CD14-positive monocyte (primary cell): ENCODE measurements at regions not wholly inside any gene's neighbourhood (a gene's known extent, or its start where the extent isn't known, plus 50 kb on each side); places are given as distances from the start of the nearest gene placed in this dataset.

ENCODE experiments used
- DNase-seq, 3 donors: peaks; one replicate each; pipeline ENCODE4 v3.0.0-alpha.2; 2011 to 2022
- H2AFZ ChIP-seq: 2 replicates; pipeline ENCODE4 v1.6.0; 2012; ENCODE audit warnings: mild to moderate bottlenecking, low read depth, low read length, inconsistent platforms; ENCODE audit not compliant: insufficient read depth, poor library complexity, severe bottlenecking
- H3K27ac ChIP-seq, 2 donors: 1 replicate in 1 of 2; 2 replicates in 1 of 2; pipeline ENCODE4 v1.5.1; 2012 to 2013; ENCODE audit warnings: low read length in 2 of 2, control low read depth in 1 of 2, inconsistent platforms in 1 of 2, low read depth in 1 of 2, mild to moderate bottlenecking in 1 of 2
- H3K27me3 ChIP-seq, 2 donors: one replicate each; pipeline versions ENCODE4 v1.6.0 to v1.6.1; 2011 to 2013; ENCODE audit warnings: low read length in 2 of 2; ENCODE audit not compliant: control insufficient read depth in 2 of 2, insufficient read depth in 2 of 2
- H3K36me3 ChIP-seq, 2 donors: replicated peaks in 1 of 2; 1 replicate in 1 of 2; 2 replicates in 1 of 2; pipeline versions ENCODE4 v1.5.1 to v1.6.1; 2012 to 2013; ENCODE audit warnings: low read length in 2 of 2, control low read depth in 1 of 2, inconsistent platforms in 1 of 2, mild to moderate bottlenecking in 1 of 2; ENCODE audit not compliant: insufficient read depth in 2 of 2, control insufficient read depth in 1 of 2
- H3K4me1 ChIP-seq, 2 donors: 1 replicate in 1 of 2; 2 replicates in 1 of 2; pipeline versions ENCODE4 v1.5.1 to v1.6.1; 2012 to 2013; ENCODE audit warnings: low read length in 2 of 2, control low read depth in 1 of 2, inconsistent platforms in 1 of 2, mild to moderate bottlenecking in 1 of 2, moderate library complexity in 1 of 2; ENCODE audit not compliant: insufficient read depth in 2 of 2, control insufficient read depth in 1 of 2
- H3K4me2 ChIP-seq: replicated peaks from 2 replicates; pipeline ENCODE3; 2012; ENCODE audit warnings: low read length, moderate library complexity, mild to moderate bottlenecking; ENCODE audit not compliant: poor library complexity, severe bottlenecking; ENCODE audit errors: extremely low read depth
- H3K4me3 ChIP-seq, 3 experiments: fragments of 200-600 bp in 1 of 3; sonication (generic) in 1 of 3; replicated peaks in 1 of 3; 1 replicate in 2 of 3; 2 replicates in 1 of 3; pipeline ENCODE4 v1.5.1; 2011 to 2013; ENCODE audit warnings: low read length in 3 of 3, mild to moderate bottlenecking in 3 of 3, control low read depth in 2 of 3, low read depth in 2 of 3, inconsistent platforms in 1 of 3, moderate library complexity in 1 of 3
- H3K79me2 ChIP-seq: 2 replicates; pipeline ENCODE4 v1.6.0; 2012; ENCODE audit warnings: mild to moderate bottlenecking, control low read depth, inconsistent platforms, low read length, moderate library complexity; ENCODE audit not compliant: insufficient read depth
- H3K9ac ChIP-seq: 2 replicates; pipeline ENCODE4 v1.6.0; 2017; ENCODE audit warnings: low read length, mild to moderate bottlenecking; ENCODE audit not compliant: insufficient read depth, poor library complexity, severe bottlenecking
- H3K9me3 ChIP-seq, 2 donors: replicated peaks in 1 of 2; 1 replicate in 1 of 2; 2 replicates in 1 of 2; pipeline versions ENCODE4 v1.5.1 to v1.6.1; 2012 to 2013; ENCODE audit warnings: low read length in 2 of 2, control low read depth in 1 of 2; ENCODE audit not compliant: control insufficient read depth in 1 of 2, insufficient read depth in 1 of 2
- H4K20me1 ChIP-seq: 2 replicates; pipeline ENCODE4 v1.6.0; 2012; ENCODE audit warnings: mild to moderate bottlenecking, low read length, control low read depth, moderate library complexity; ENCODE audit not compliant: insufficient read depth
- H3K27ac Mint-ChIP-seq, 7 donors: one replicate each; pipeline ENCODE4 v1.8.0; 2020; ENCODE audit warnings: mild to moderate bottlenecking in 7 of 7, mixed read lengths in 7 of 7, moderate library complexity in 6 of 7, inconsistent platforms in 2 of 7
- H3K27me3 Mint-ChIP-seq, 3 donors: one replicate each; pipeline ENCODE4 v1.8.0; 2021 to 2022; ENCODE audit warnings: low read depth in 3 of 3, mild to moderate bottlenecking in 3 of 3, mixed read lengths in 3 of 3, moderate library complexity in 3 of 3, inconsistent platforms in 1 of 3
- H3K36me3 Mint-ChIP-seq, 2 donors: one replicate each; pipeline ENCODE4 v1.8.0; 2020; ENCODE audit warnings: mixed read lengths in 2 of 2, inconsistent platforms in 1 of 2, mild to moderate bottlenecking in 1 of 2
- H3K4me1 Mint-ChIP-seq: one replicate; pipeline ENCODE4 v1.8.0; 2020; ENCODE audit warnings: mild to moderate bottlenecking, mixed read lengths
- H3K4me3 Mint-ChIP-seq, 2 donors: one replicate each; pipeline ENCODE4 v1.8.0; 2020; ENCODE audit warnings: mild to moderate bottlenecking in 2 of 2, mixed read lengths in 2 of 2, moderate library complexity in 1 of 2
- H3K9me3 Mint-ChIP-seq, 7 donors: one replicate each; pipeline ENCODE4 v1.8.0; 2020 to 2022; ENCODE audit warnings: mixed read lengths in 7 of 7, mild to moderate bottlenecking in 6 of 7, moderate library complexity in 6 of 7, inconsistent platforms in 2 of 7
- CTCF ChIP-seq: fragments of 200-600 bp; IDR thresholded peaks from one replicate; pipeline ENCODE4 v1.8.0; 2022; ENCODE audit warnings: antibody characterized with exemption, mild to moderate bottlenecking
- WGBS: methylation state at CpG from one replicate; pipeline ENCODE4 v1.1.5; 2013; ENCODE audit warnings: missing lambda C conversion rate; ENCODE audit not compliant: insufficient coverage; 5-methylcytosine and 5-hydroxymethylcytosine counted together
- intact Hi-C, 2 donors: fragments of 100-400 bp; cut with micrococcal nuclease; formaldehyde crosslinking; loops; one replicate each; pipeline versions ENCODE4 v1.15.0 to v1.15.1; 2023

GRCh38 chr22:33192156-33192555 is 134.0 kb upstream of the SYN3 start:
- H3K27ac ChIP-seq = no peak overlapping the region
- Mint-ChIP-seq H3K9me3 (peaks cover 0 to 7% (median 2%) of the 10 kb centered on the region in 7 donors), H3K27ac (no peak overlapping the region), H3K4me1 (no peaks in the 10 kb centered on the region), H3K36me3 (no peaks in the 10 kb centered on the region), H3K4me3 (no peak overlapping the region), H3K27me3 (peaks cover 6 to 8% (median 7%) of the 10 kb centered on the region in 3 donors)
- H3K9me3 ChIP-seq = no peaks in the 10 kb centered on the region
- no peak for TF ChIP-seq CTCF
- no peak overlapping the region for H2AFZ ChIP-seq
- H3K4me1 ChIP-seq = no peaks in the 10 kb centered on the region
- peaks cover 0 to 5% of the 10 kb centered on the region in 2 donors for H3K27me3 ChIP-seq
- no peak overlapping the region for H3K4me2 ChIP-seq
- intact Hi-C loops = no loop called here
- no peaks in the 10 kb centered on the region for H4K20me1 ChIP-seq
- no peak overlapping the region for H3K9ac ChIP-seq
- H3K36me3 ChIP-seq = no peaks in the 10 kb centered on the region
- H3K4me3 ChIP-seq = no peak overlapping the region
- no CpG with 5 or more reads among the region's 2 CpGs for WGBS
- DNase-seq = no peak
- no peaks in the 10 kb centered on the region for H3K79me2 ChIP-seq

GRCh38 chr22:33188326-33188725 is 130.1 kb upstream of the SYN3 start:
- intact Hi-C loops = no loop called here
- Mint-ChIP-seq H3K36me3 (no peaks in the 10 kb centered on the region), H3K4me3 (no peak overlapping the region), H3K27me3 (peaks cover 2 to 4% (median 3%) of the 10 kb centered on the region in 3 donors), H3K9me3 (peaks cover 0 to 7% (median 2%) of the 10 kb centered on the region in 7 donors), H3K4me1 (no peaks in the 10 kb centered on the region), H3K27ac (no peak overlapping the region)
- Histone ChIP-seq H2AFZ (no peak overlapping the region), H4K20me1 (no peaks in the 10 kb centered on the region), H3K4me3 (no peak overlapping the region), H3K27ac (no peak overlapping the region), H3K4me1 (no peaks in the 10 kb centered on the region), H3K9me3 (no peaks in the 10 kb centered on the region), H3K9ac (no peak overlapping the region), H3K4me2 (no peak overlapping the region), H3K27me3 (no peaks in the 10 kb centered on the region), H3K36me3 (no peaks in the 10 kb centered on the region), H3K79me2 (no peaks in the 10 kb centered on the region)
- no peak for DNase-seq
- WGBS = no CpG with 5 or more reads among the region's 2 CpGs
- no peak for TF ChIP-seq CTCF
